ENCODE measurements at regions not wholly inside any gene's neighbourhood (a gene's known extent, or its start where the extent isn't known, plus 50 kb on each side); places are given as distances from the start of the nearest gene placed in this dataset.

DNA sequence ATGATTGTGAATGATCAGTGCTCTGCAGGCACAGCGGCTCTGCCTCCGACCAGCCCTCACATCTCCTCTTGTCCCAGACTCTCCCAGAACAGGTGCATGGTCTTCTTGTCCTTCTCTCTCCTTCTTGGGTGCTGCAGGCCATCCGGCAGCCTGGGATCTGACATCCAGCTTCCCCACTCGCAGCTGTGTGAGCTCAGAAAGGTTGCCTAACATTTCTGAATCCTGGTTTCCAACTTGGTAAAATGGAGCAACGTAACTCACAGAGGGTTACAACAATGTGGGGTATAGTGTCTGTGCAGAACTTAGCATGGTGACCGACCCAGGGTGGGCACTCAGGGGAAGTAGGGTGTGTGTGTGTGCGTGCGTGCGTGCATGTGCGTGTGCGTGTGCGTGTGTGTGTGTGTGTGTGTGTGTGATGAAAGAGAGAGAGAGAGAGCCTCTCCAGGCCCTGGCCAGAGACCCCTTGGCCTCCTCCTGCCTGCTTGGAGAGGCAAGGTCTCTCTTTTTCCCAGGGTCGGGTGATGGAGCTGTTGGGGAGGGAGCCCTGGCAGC is 110.1 kb downstream of the SNX5 start:
- Histone ChIP-seq H3K4me3 (ENCODE audit: low read length) (no peak overlapping the region), H3K9ac (ENCODE audit: low read length) (no peak overlapping the region), H2AFZ (ENCODE audit: low read depth, low read length) (no peak overlapping the region), H3K4me2 (ENCODE audit: low read length) (no peak overlapping the region), H4K20me1 (ENCODE audit: insufficient read depth, low read length) (no peaks in the 10 kb centered on the region), H3K27me3 (ENCODE audit: low read depth, low read length) (peaks cover 43% of the 10 kb centered on the region), H3K4me1 (ENCODE audit: low read length) (peaks cover 41% of the 10 kb centered on the region), H3K27ac (ENCODE audit: low read length) (no peak overlapping the region), H3K79me2 (ENCODE audit: low read length) (no peaks in the 10 kb centered on the region), H3K9me3 (ENCODE audit: insufficient read depth, low read length) (peaks cover 6% of the 10 kb centered on the region; the same call in 1 of the 2 replicates), H3K36me3 (replicated peaks; ENCODE audit: low read depth, low read length) (peaks cover 6% of the 10 kb centered on the region)
- TF ChIP-seq EZH2phosphoT487 (IDR thresholded peaks at IDR 0.05; ENCODE audit: low read depth): no peak
- TF ChIP-seq, protein P1, sequence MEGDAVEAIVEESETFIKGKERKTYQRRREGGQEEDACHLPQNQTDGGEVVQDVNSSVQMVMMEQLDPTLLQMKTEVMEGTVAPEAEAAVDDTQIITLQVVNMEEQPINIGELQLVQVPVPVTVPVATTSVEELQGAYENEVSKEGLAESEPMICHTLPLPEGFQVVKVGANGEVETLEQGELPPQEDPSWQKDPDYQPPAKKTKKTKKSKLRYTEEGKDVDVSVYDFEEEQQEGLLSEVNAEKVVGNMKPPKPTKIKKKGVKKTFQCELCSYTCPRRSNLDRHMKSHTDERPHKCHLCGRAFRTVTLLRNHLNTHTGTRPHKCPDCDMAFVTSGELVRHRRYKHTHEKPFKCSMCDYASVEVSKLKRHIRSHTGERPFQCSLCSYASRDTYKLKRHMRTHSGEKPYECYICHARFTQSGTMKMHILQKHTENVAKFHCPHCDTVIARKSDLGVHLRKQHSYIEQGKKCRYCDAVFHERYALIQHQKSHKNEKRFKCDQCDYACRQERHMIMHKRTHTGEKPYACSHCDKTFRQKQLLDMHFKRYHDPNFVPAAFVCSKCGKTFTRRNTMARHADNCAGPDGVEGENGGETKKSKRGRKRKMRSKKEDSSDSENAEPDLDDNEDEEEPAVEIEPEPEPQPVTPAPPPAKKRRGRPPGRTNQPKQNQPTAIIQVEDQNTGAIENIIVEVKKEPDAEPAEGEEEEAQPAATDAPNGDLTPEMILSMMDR (IDR thresholded peaks at IDR 0.05; ENCODE audit: low read depth, low read length): no peak

- Histone ChIP-seq H3K4me2 (ENCODE audit: low read length) (no peak overlapping the region), H3K9ac (ENCODE audit: low read length) (no peak overlapping the region), H3K4me3 (ENCODE audit: low read length) (no peak overlapping the region), H3K79me2 (ENCODE audit: low read length) (no peaks in the 10 kb centered on the region), H4K20me1 (ENCODE audit: insufficient read depth, low read length) (no peaks in the 10 kb centered on the region), H3K27ac (ENCODE audit: low read length) (no peak overlapping the region), H3K4me1 (ENCODE audit: low read length) (peaks cover 41% of the 10 kb centered on the region), H3K36me3 (replicated peaks; ENCODE audit: low read depth, low read length) (peaks cover 6% of the 10 kb centered on the region), H3K9me3 (ENCODE audit: insufficient read depth, low read length) (peaks cover 6% of the 10 kb centered on the region; the same call in 1 of the 2 replicates), H3K27me3 (ENCODE audit: low read depth, low read length) (peaks cover 45% of the 10 kb centered on the region), H2AFZ (ENCODE audit: low read depth, low read length) (no peak overlapping the region)
- no peak for TF ChIP-seq EZH2phosphoT487 (IDR thresholded peaks at IDR 0.05; ENCODE audit: low read depth)
- TF ChIP-seq, protein P1 (IDR thresholded peaks at IDR 0.05; ENCODE audit: low read depth, low read length): no peak
Observed at GRCh38 chr20:17857639-17858449, 110.8 kb downstream of the SNX5 start.

- Histone ChIP-seq H4K20me1 (ENCODE audit: insufficient read depth, low read length) (no peaks in the 10 kb centered on the region), H3K4me1 (ENCODE audit: low read length) (peaks cover 41% of the 10 kb centered on the region), H3K4me3 (ENCODE audit: low read length) (0 out of 2 replicates have a peak overlapping the region, but pooled peaks have one; percentile 5), H3K9ac (ENCODE audit: low read length) (no peak overlapping the region), H3K79me2 (ENCODE audit: low read length) (no peaks in the 10 kb centered on the region), H3K27me3 (ENCODE audit: low read depth, low read length) (peaks cover 41% of the 10 kb centered on the region), H3K36me3 (replicated peaks; ENCODE audit: low read depth, low read length) (peaks cover 6% of the 10 kb centered on the region), H3K27ac (ENCODE audit: low read length) (peak overlapping the region; percentile 28), H2AFZ (ENCODE audit: low read depth, low read length) (no peak overlapping the region), H3K4me2 (ENCODE audit: low read length) (peak overlapping the region; percentile 42), H3K9me3 (ENCODE audit: insufficient read depth, low read length) (peaks cover 6% of the 10 kb centered on the region; the same call in 1 of the 2 replicates)
- TF ChIP-seq, protein P1 (IDR thresholded peaks at IDR 0.05; ENCODE audit: low read depth, low read length): no peak
- no peak for TF ChIP-seq EZH2phosphoT487 (IDR thresholded peaks at IDR 0.05; ENCODE audit: low read depth)
Observed at GRCh38 chr20:17856837-17857605, 111.6 kb downstream of the SNX5 start.
